RWPE1 (cell line): ENCODE measurements at regions not wholly inside any gene's neighbourhood (a gene's known extent, or its start where the extent isn't known, plus 50 kb on each side); places are given as distances from the start of the nearest gene placed in this dataset.

ENCODE experiments used
- CTCF ChIA-PET: fragments of 350-600 bp; sonication (Branson Sonifier 250); formaldehyde crosslinking; extraction: SDS; loops from one replicate; lab custom pipeline; 2021; lab: Yijun Ruan, JAX
- POLR2A ChIA-PET: fragments of 400-600 bp; formaldehyde crosslinking; extraction: SDS; loops from one replicate; lab custom pipeline; 2020; ENCODE audit warnings: antibody characterized with exemption; ENCODE audit not compliant: low non-redundant PET; lab: Yijun Ruan, JAX
- DNase-seq: peaks from one replicate; pipeline ENCODE4 v3.0.0; 2012; ENCODE audit warnings: low spot score
- H3K27ac ChIP-seq: fragments of 450-650 bp; 2 replicates; pipeline ENCODE4 v1.5.1; 2017
- TF ChIP-seq, protein P1 (sequence below): fragments of 450-650 bp; conservative IDR thresholded peaks from 2 replicates; pipeline ENCODE4 v1.5.1; 2017; ENCODE audit warnings: low read depth, mild to moderate bottlenecking

DNA sequence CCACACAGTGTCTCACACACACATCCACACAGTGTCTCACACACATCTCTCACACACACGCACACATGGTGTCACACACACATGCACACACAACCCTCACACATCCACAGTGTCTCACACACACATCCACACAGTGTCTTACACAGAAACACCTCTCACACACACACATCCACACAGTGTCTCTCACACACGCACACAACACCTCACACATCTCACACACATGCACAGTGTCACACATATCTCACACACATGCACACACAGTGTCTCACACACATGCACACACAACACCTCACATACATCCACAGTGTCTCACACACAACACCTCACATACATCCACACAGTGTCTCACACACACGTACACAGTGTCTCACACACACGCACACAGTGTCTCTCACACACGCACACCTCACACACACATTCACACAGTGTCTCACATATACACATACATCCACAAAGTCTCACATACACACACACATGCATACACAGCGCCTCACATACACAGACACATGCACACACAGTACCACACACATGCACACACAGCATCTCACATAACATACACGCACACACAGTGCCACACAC lies 473.9 kb upstream of the HS6ST1 start:
- TF ChIP-seq, protein P1, sequence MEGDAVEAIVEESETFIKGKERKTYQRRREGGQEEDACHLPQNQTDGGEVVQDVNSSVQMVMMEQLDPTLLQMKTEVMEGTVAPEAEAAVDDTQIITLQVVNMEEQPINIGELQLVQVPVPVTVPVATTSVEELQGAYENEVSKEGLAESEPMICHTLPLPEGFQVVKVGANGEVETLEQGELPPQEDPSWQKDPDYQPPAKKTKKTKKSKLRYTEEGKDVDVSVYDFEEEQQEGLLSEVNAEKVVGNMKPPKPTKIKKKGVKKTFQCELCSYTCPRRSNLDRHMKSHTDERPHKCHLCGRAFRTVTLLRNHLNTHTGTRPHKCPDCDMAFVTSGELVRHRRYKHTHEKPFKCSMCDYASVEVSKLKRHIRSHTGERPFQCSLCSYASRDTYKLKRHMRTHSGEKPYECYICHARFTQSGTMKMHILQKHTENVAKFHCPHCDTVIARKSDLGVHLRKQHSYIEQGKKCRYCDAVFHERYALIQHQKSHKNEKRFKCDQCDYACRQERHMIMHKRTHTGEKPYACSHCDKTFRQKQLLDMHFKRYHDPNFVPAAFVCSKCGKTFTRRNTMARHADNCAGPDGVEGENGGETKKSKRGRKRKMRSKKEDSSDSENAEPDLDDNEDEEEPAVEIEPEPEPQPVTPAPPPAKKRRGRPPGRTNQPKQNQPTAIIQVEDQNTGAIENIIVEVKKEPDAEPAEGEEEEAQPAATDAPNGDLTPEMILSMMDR, result no peak
- POLR2A ChIA-PET, result no interaction called here

DNA sequence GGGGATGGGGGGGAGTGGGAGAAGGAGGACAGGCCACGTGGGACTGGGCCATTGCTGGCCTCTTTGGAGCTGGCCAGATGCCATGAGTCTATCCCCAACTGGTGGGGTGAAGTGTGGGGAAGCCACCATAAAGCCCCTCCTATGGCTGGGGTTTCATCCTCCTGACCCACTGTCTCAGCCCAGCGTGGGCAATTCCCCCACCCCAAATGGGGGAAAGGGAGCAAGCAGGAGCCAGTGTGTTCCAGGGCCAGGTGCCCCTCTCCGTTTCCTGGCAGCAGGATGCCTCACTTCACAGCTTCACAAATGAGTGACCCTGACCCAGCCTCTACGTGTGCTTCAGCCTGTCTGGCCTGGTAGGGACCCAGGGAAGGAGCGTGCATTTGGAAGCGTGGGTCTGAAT lies 474.7 kb upstream of the HS6ST1 start:
- POLR2A ChIA-PET, result no interaction called here
- CTCF ChIA-PET, result no interaction called here
- H3K27ac ChIP-seq, result no peak overlapping the region
- TF ChIP-seq, protein P1, result no peak
- DNase-seq, result no peak

More for the DNA sequence above, 473.9 kb upstream of the HS6ST1 start:
- CTCF ChIA-PET, result no interaction called here
- no peak for DNase-seq
- no peak overlapping the region for H3K27ac ChIP-seq

DNA sequence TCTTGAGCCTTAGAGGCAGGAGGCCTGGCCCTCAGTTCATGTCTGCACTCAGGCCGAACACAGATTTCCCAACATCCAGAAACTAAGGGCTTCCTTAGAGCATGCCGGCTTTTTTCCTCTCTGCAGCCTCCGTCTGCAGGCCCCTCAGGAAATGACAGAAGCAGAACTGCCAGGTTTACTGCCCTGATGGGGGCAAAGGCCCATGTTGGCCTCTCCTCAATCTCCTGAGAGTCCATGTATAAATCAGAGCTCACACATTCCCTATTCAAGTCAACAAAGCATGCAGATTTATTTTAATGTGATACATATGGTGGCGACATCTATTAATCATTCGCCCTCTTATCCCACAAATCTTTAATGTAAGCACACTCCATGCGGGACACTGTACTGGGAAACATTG lies 475.6 kb upstream of the HS6ST1 start:
- CTCF ChIA-PET, result no interaction called here
- DNase-seq, result no peak
- no peak overlapping the region for H3K27ac ChIP-seq
- POLR2A ChIA-PET, result no interaction called here
- TF ChIP-seq, protein P1, result no peak

DNA sequence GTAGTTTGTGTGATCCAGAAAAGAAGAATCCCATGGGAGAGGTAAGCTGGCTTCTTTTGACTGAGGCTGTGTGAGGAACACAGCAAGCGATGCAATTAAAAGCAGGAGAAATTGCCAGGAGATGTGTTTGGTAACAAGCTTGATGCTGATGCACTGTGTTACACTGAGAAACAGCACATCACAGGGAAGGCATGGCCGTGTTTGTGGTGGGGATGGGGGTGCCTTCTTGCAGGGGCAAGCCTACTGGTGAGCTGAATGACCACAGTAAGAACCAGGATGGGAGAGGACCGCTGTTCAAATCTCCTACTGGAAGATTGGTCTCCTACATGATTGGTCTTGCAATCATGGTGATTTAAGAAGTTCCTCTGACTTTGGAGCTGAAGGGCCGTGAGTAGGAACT lies 477.7 kb upstream of the HS6ST1 start:
- no peak for DNase-seq
- no peak overlapping the region for H3K27ac ChIP-seq
- TF ChIP-seq, protein P1, result no peak
- ChIA-PET CTCF (no interaction called here), POLR2A (no interaction called here)

DNA sequence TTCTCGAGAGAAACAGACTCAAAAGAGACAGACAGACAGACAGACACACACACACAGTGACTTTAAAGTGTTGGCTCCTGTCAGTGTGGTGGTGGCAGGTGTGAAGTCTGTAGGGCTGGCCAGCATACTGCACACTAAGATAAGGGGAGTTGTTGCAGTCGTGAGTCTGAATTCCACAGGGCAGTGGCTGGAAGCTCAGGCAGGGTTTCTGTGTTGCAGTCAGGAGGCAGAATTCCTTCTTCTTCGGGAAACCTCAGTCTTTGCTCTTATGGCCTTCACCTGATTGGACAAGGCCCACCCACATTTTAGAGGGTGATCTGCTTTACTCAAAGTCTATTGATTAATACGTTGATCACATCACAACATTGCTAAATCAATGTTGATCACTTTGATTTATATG lies 478.4 kb upstream of the HS6ST1 start:
- CTCF ChIA-PET, result no interaction called here

DNA sequence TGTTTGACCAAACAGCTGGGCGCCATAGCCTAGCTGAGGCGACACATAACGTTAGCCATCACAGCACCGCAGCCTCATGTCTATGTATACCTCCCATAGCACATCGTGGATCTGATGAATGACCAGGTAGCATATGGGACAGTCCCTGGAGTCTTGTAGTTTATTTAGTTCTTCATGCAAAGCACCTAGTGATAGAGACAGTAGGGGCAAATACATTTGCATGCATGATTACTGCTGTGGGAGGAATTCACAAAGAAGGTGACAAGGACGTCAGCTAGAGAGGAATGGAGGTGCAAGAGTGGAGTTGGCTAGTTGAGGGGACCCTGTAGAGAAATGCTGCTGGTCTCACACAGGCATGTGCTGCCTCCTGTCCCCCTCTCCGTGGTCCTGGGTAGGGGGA lies 478.9 kb upstream of the HS6ST1 start:
- no peak for DNase-seq
- TF ChIP-seq, protein P1, result no peak
- ChIA-PET POLR2A (no interaction called here), CTCF (no interaction called here)
- no peak overlapping the region for H3K27ac ChIP-seq

More for the DNA sequence above, 478.4 kb upstream of the HS6ST1 start:
- no peak overlapping the region for H3K27ac ChIP-seq
- DNase-seq, result no peak
- TF ChIP-seq, protein P1, result no peak
- POLR2A ChIA-PET, result no interaction called here

DNA sequence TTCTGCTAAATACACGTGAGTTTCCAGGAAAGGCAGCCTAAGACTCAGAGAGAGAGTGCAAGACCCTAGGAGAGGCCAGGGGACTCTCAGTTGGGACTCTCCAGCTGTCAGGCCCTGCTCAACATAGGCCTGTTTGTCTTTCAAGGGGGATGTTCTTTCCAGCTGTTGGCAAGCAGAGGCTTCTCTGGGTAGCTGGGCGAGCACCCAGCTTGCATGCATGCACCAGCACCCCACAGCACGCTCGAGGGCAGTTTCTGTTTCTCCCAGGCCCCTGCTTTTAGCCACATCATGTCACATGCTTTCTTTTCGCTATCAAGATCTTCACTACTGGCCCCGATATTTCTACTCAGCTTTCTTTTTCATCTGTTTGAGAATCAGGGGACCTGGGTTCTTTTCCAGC lies 479.3 kb upstream of the HS6ST1 start:
- no peak overlapping the region for H3K27ac ChIP-seq
- ChIA-PET CTCF (no interaction called here), POLR2A (no interaction called here)
- TF ChIP-seq, protein P1, result no peak
- DNase-seq, result no peak
